Prostate gland (tissue), 2 donors: ENCODE measurements at regions not wholly inside any gene's neighbourhood (a gene's known extent, or its start where the extent isn't known, plus 50 kb on each side); places are given as distances from the start of the nearest gene placed in this dataset.

Source experiments
- CTCF ChIP-seq, 4 experiments: fragments of 200-600 bp in 2 of 4; fragments of 450-650 bp in 2 of 4; sonication (generic) in 2 of 4; IDR thresholded peaks; 1 replicate in 3 of 4; 2 replicates in 1 of 4; pipeline ENCODE4 v1.5.1; 2016 to 2019; ENCODE audit warnings: antibody characterized with exemption in 4 of 4, mild to moderate bottlenecking in 2 of 4, moderate library complexity in 2 of 4
- POLR2A ChIP-seq: fragments of 450-650 bp; IDR thresholded peaks from one replicate; pipeline ENCODE4 v1.6.1; 2016; ENCODE audit warnings: antibody characterized with exemption, mild to moderate bottlenecking
- POLR2AphosphoS5 ChIP-seq: sonication (generic); formaldehyde crosslinking; IDR thresholded peaks from one replicate; pipeline ENCODE4 v1.6.1; 2017; ENCODE audit warnings: antibody characterized with exemption

GRCh38 chr15:62325597-62325996 lies 160.5 kb upstream of the C2CD4B start:
- TF ChIP-seq CTCF (IDR thresholded peaks at IDR 0.05) (no peak), POLR2A (no peak), POLR2AphosphoS5 (no peak)
